ENCODE measurements at regions not wholly inside any gene's neighbourhood (a gene's known extent, or its start where the extent isn't known, plus 50 kb on each side); places are given as distances from the start of the nearest gene placed in this dataset.

DNA sequence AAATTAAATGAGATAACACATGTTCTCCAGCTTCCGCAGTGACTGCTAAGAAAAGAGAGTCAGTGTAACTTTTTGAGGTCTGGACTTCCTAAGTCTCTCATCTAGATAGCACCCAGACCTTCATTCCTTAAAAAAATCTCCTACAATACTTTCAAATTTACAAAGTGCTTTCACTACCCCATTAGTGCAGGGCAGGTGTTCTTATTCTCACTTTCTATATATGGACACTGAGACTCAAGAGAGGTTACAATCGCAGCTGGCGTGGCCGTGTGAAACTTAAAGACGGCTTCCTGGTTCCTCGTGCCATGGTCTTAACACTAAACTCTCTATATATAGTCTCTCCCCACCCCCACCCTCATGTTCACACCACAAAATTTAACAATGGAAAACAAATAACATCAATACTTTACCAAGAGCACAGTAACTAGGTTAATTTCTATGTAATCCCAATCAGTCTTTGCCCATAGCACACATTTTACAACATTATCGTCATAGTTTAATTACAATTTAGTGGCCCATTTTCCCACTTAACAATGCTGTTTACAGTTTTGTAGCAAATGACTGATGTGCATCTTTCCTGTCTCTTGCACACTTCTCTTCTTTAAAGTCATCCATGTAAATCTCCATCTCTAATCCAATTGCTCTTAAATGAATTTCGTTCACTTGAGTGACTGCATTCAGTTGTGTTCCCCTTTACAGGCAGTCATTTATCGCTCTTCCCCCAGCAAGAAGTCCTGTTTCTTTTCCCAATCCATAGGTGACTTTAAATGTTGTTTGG, 78.8 kb upstream of the ARID1B start:
- TF ChIP-seq POLR2A (IDR thresholded peaks at IDR 0.05; ENCODE audit: low read length): no peak
- no peak for TF ChIP-seq GATA1 (IDR thresholded peaks at IDR 0.05; ENCODE audit: low read depth, low read length)
